ENCODE measurements at regions not wholly inside any gene's neighbourhood (a gene's known extent, or its start where the extent isn't known, plus 50 kb on each side); places are given as distances from the start of the nearest gene placed in this dataset.

- H3K4me1 Mint-ChIP-seq (ENCODE audit: low read depth) = no peaks in the 10 kb centered on the region
- DNase-seq (ENCODE audit: low spot score, unreplicated experiment) = no peak
- no peak overlapping the region for H3K27ac Mint-ChIP-seq
- H3K27me3 Mint-ChIP-seq = peaks cover 9% of the 10 kb centered on the region
- H3K36me3 Mint-ChIP-seq (ENCODE audit: insufficient read depth) = no peaks in the 10 kb centered on the region
- no peak for TF ChIP-seq CTCF (IDR thresholded peaks at IDR 0.05; ENCODE audit: unreplicated experiment)
- no peaks in the 10 kb centered on the region for H3K9me3 Mint-ChIP-seq (ENCODE audit: low read depth)
- no peak overlapping the region for H3K4me3 Mint-ChIP-seq (ENCODE audit: low read depth)
Measured at GRCh38 chr20:39395478-39396291, 433.5 kb downstream of the DHX35 start.

- no peaks in the 10 kb centered on the region for H3K4me1 Mint-ChIP-seq (ENCODE audit: low read depth)
- TF ChIP-seq CTCF (IDR thresholded peaks at IDR 0.05; ENCODE audit: unreplicated experiment) = no peak
- H3K27ac Mint-ChIP-seq = no peak overlapping the region
- no peaks in the 10 kb centered on the region for H3K36me3 Mint-ChIP-seq (ENCODE audit: insufficient read depth)
- no peak overlapping the region for H3K4me3 Mint-ChIP-seq (ENCODE audit: low read depth)
- DNase-seq (ENCODE audit: low spot score, unreplicated experiment) = no peak
- peaks cover 9% of the 10 kb centered on the region for H3K27me3 Mint-ChIP-seq
- no peaks in the 10 kb centered on the region for H3K9me3 Mint-ChIP-seq (ENCODE audit: low read depth)
Measured at GRCh38 chr20:39394461-39394860, 432.3 kb downstream of the DHX35 start.

- Mint-ChIP-seq H3K9me3 (ENCODE audit: low read depth) (no peaks in the 10 kb centered on the region), H3K4me3 (ENCODE audit: low read depth) (no peak overlapping the region), H3K36me3 (ENCODE audit: insufficient read depth) (no peaks in the 10 kb centered on the region), H3K27ac (no peak overlapping the region), H3K4me1 (ENCODE audit: low read depth) (no peaks in the 10 kb centered on the region), H3K27me3 (peaks cover 4% of the 10 kb centered on the region)
- DNase-seq (ENCODE audit: low spot score, unreplicated experiment) = no peak
- TF ChIP-seq CTCF (IDR thresholded peaks at IDR 0.05; ENCODE audit: unreplicated experiment) = no peak
Measured at GRCh38 chr20:39390186-39390585, 428.0 kb downstream of the DHX35 start.

GRCh38 chr20:39381595-39381994 lies 419.5 kb downstream of the DHX35 start:
- Mint-ChIP-seq H3K4me1 (ENCODE audit: low read depth) (no peaks in the 10 kb centered on the region), H3K9me3 (ENCODE audit: low read depth) (no peaks in the 10 kb centered on the region), H3K27me3 (peaks cover 9% of the 10 kb centered on the region), H3K4me3 (ENCODE audit: low read depth) (no peak overlapping the region), H3K36me3 (ENCODE audit: insufficient read depth) (no peaks in the 10 kb centered on the region), H3K27ac (no peak overlapping the region)
- DNase-seq (ENCODE audit: low spot score, unreplicated experiment) = no peak
- TF ChIP-seq CTCF (IDR thresholded peaks at IDR 0.05; ENCODE audit: unreplicated experiment) = no peak

GRCh38 chr20:39378776-39379175 lies 416.6 kb downstream of the DHX35 start:
- H3K27me3 Mint-ChIP-seq = peaks cover 9% of the 10 kb centered on the region
- no peaks in the 10 kb centered on the region for H3K9me3 Mint-ChIP-seq (ENCODE audit: low read depth)
- no peak overlapping the region for H3K4me3 Mint-ChIP-seq (ENCODE audit: low read depth)
- no peak for DNase-seq (ENCODE audit: low spot score, unreplicated experiment)
- H3K27ac Mint-ChIP-seq = no peak overlapping the region
- H3K36me3 Mint-ChIP-seq (ENCODE audit: insufficient read depth) = no peaks in the 10 kb centered on the region
- TF ChIP-seq CTCF (IDR thresholded peaks at IDR 0.05; ENCODE audit: unreplicated experiment) = no peak
- no peaks in the 10 kb centered on the region for H3K4me1 Mint-ChIP-seq (ENCODE audit: low read depth)

All from progenitor cell of endocrine pancreas (in vitro differentiated cells).